K562 (cell line): ENCODE measurements at regions not wholly inside any gene's neighbourhood (a gene's known extent, or its start where the extent isn't known, plus 50 kb on each side); places are given as distances from the start of the nearest gene placed in this dataset.

Source experiments
- ASH1L ChIP-seq: fragments of 450-650 bp; IDR thresholded peaks from 2 replicates; pipeline ENCODE4 v1.6.1; 2018; ENCODE audit warnings: borderline replicate concordance, mild to moderate bottlenecking, low read depth; ENCODE audit not compliant: partially characterized antibody
- BHLHE40 ChIP-seq: IDR thresholded peaks from 2 replicates; pipeline ENCODE4 v1.6.1; 2011; ENCODE audit warnings: low read length, improper control_type of control experiment
- CREB3 ChIP-seq: fragments of 450-650 bp; conservative IDR thresholded peaks from 2 replicates; pipeline ENCODE4 v1.6.1; 2016; ENCODE audit warnings: missing genetic modification characterization, low read depth, mild to moderate bottlenecking, missing compliant biosample characterization, moderate library complexity
- CREB5 ChIP-seq: fragments of 250-450 bp; sonication (Bioruptor Pico); IDR thresholded peaks from 2 replicates; pipeline ENCODE4 v1.5.0; 2020; ENCODE audit warnings: mild to moderate bottlenecking
- ETS1 ChIP-seq: conservative IDR thresholded peaks from 2 replicates; pipeline ENCODE4 v1.6.1; 2011; ENCODE audit warnings: low read depth, mild to moderate bottlenecking, low read length; ENCODE audit not compliant: control insufficient read depth
- ETV1 ChIP-seq: fragments of 450-650 bp; conservative IDR thresholded peaks from 2 replicates; pipeline ENCODE4 v1.6.1; 2016; ENCODE audit warnings: missing genetic modification characterization, control low read depth, low read depth, missing compliant biosample characterization
- FIP1L1 ChIP-seq: fragments of 200-400 bp; formaldehyde crosslinking; IDR thresholded peaks from 2 replicates; pipeline ENCODE4 v1.6.1; 2018; ENCODE audit warnings: mild to moderate bottlenecking, low read depth, low read length; ENCODE audit not compliant: poor library complexity, severe bottlenecking
- FOXA3 ChIP-seq, 2 experiments: fragments of 450-650 bp in 1 of 2; sonication (generic) in 1 of 2; formaldehyde crosslinking; IDR thresholded peaks in 1 of 2; conservative IDR thresholded peaks in 1 of 2; 2 replicates each; pipeline versions ENCODE4 v1.4.0 to v1.8.0; 2020 to 2022; ENCODE audit warnings: mild to moderate bottlenecking in 2 of 2, missing genetic modification reagents in 1 of 2
- GABPA ChIP-seq: fragments of 200-800 bp; sonication (Bioruptor generic); conservative IDR thresholded peaks from 2 replicates; pipeline ENCODE4 v1.6.1; 2016; ENCODE audit warnings: low read depth, missing genetic modification characterization, missing compliant biosample characterization
- GATAD2A ChIP-seq: fragments of 450-650 bp; IDR thresholded peaks from 2 replicates; pipeline ENCODE4 v1.6.1; 2017
- HES1 ChIP-seq: fragments of 450-650 bp; IDR thresholded peaks from 2 replicates; pipeline ENCODE4 v1.6.1; 2016; ENCODE audit warnings: low read depth, mild to moderate bottlenecking, moderate library complexity
- ILK ChIP-seq: fragments of 450-650 bp; IDR thresholded peaks from 2 replicates; pipeline ENCODE4 v1.6.1; 2016; ENCODE audit warnings: missing genetic modification characterization, low read depth, mild to moderate bottlenecking, missing compliant biosample characterization, moderate library complexity, borderline replicate concordance
- IRF2 ChIP-seq: sonication (generic); formaldehyde crosslinking; IDR thresholded peaks from 2 replicates; pipeline ENCODE4 v1.8.1; 2022; ENCODE audit warnings: mild to moderate bottlenecking, missing genetic modification reagents
- KHSRP ChIP-seq: fragments of 450-650 bp; IDR thresholded peaks from 2 replicates; pipeline ENCODE4 v1.6.1; 2017
- KLF10 ChIP-seq: fragments of 250-450 bp; sonication (Bioruptor Pico); IDR thresholded peaks from 2 replicates; pipeline ENCODE4 v1.6.1; 2021; ENCODE audit warnings: matching md5 sums
- LARP7 ChIP-seq: fragments of 450-650 bp; IDR thresholded peaks from 2 replicates; pipeline ENCODE4 v1.6.1; 2016
- NFE2 ChIP-seq: IDR thresholded peaks from 2 replicates; pipeline ENCODE4 v1.6.1; 2014; ENCODE audit warnings: antibody characterized with exemption, low read depth
- NFXL1 ChIP-seq: fragments of 450-650 bp; formaldehyde crosslinking; IDR thresholded peaks from 2 replicates; pipeline ENCODE4 v1.4.0; 2021; ENCODE audit warnings: mild to moderate bottlenecking
- NR2C1 ChIP-seq, 2 experiments: fragments of 450-650 bp; IDR thresholded peaks; 2 replicates each; pipeline ENCODE4 v1.6.1; 2017; ENCODE audit warnings: mild to moderate bottlenecking in 2 of 2, antibody characterized with exemption in 1 of 2, inconsistent platforms in 1 of 2, missing compliant biosample characterization in 1 of 2, missing genetic modification characterization in 1 of 2
- RBFOX2 ChIP-seq: fragments of 200-400 bp; formaldehyde crosslinking; IDR thresholded peaks from 2 replicates; pipeline ENCODE4 v1.6.1; 2017; ENCODE audit warnings: low read depth, mild to moderate bottlenecking, low read length, moderate library complexity
- SMAD2 ChIP-seq: fragments of 150-350 bp; IDR thresholded peaks from 2 replicates; pipeline ENCODE4 v1.6.1; 2014; ENCODE audit warnings: low read depth, mild to moderate bottlenecking, low read length
- SNRNP70 ChIP-seq: fragments of 200-400 bp; formaldehyde crosslinking; optimal IDR thresholded peaks from 2 replicates; pipeline ENCODE3; 2017; ENCODE audit warnings: low read depth, low read length
- TEAD2 ChIP-seq: fragments of 450-650 bp; IDR thresholded peaks from 2 replicates; pipeline ENCODE4 v1.6.1; 2016; ENCODE audit warnings: missing genetic modification characterization, control low read depth, missing compliant biosample characterization
- ZNF133 ChIP-seq: fragments of 250-450 bp; sonication (Bioruptor Pico); IDR thresholded peaks from 2 replicates; pipeline ENCODE4 v1.4.0; 2020; ENCODE audit warnings: mild to moderate bottlenecking
- ZNF311 ChIP-seq: fragments of 250-450 bp; sonication (Bioruptor Pico); IDR thresholded peaks from 2 replicates; pipeline ENCODE4 v1.4.0; 2020; ENCODE audit warnings: mild to moderate bottlenecking, moderate library complexity
- ZNF41 ChIP-seq: fragments of 250-450 bp; sonication (Bioruptor Pico); conservative IDR thresholded peaks from 2 replicates; pipeline ENCODE4 v1.4.0; 2020; ENCODE audit warnings: mild to moderate bottlenecking

- TF ChIP-seq ASH1L = no peak
- no peak for TF ChIP-seq SNRNP70
- no peak for TF ChIP-seq NR2C1 (IDR thresholded peaks at IDR 0.05)
- peak; percentile 59; the same call in 1 of the 2 replicates for TF ChIP-seq NR2C1 (tag; IDR thresholded peaks at IDR 0.05)
- no peak for TF ChIP-seq KHSRP
- no peak for TF ChIP-seq SMAD2
- TF ChIP-seq ILK (tag) = no peak
- no peak for TF ChIP-seq GATAD2A
- TF ChIP-seq NFE2 = no peak
- TF ChIP-seq RBFOX2 = no peak
- no peak for TF ChIP-seq HES1
- no peak for TF ChIP-seq GABPA
- no peak for TF ChIP-seq ZNF41 (CRISPR knock-in tag)
- no peak for TF ChIP-seq NFXL1 (CRISPR knock-in tag)
- no peak for TF ChIP-seq ZNF311 (CRISPR knock-in tag)
- no peak for TF ChIP-seq BHLHE40
- no peak for TF ChIP-seq CREB3
- no peak for TF ChIP-seq FOXA3 (CRISPR knock-in tag; conservative IDR thresholded peaks at IDR 0.05 in 1 of 2, IDR thresholded peaks at IDR 0.05 in 1 of 2)
- no peak for TF ChIP-seq ZNF133 (CRISPR knock-in tag)
- TF ChIP-seq KLF10 (CRISPR knock-in tag) = no peak
- no peak for TF ChIP-seq CREB5
- TF ChIP-seq LARP7 = no peak
- TF ChIP-seq IRF2 = no peak
- TF ChIP-seq FIP1L1 = no peak
- no peak for TF ChIP-seq ETV1 (tag)
- TF ChIP-seq ETS1 = no peak
- TF ChIP-seq TEAD2 (tag) = no peak
Measured at GRCh38 chr11:119474682-119475596, 52.0 kb upstream of the THY1 start (continued).
